Peyer's patch (tissue), 4 donors: ENCODE measurements at regions not wholly inside any gene's neighbourhood (a gene's known extent, or its start where the extent isn't known, plus 50 kb on each side); places are given as distances from the start of the nearest gene placed in this dataset.

ENCODE experiments used
- DNase-seq, 3 donors: peaks; one replicate each; pipeline ENCODE4 v3.0.0-alpha.2; 2017 to 2019
- H3K27ac ChIP-seq, 4 donors: fragments of 200-600 bp; sonication (generic); one replicate each; pipeline ENCODE4 v1.5.1; 2016 to 2019
- H3K27me3 ChIP-seq, 2 donors: fragments of 200-600 bp; sonication (generic); one replicate each; pipeline ENCODE4 v1.5.1; 2019
- H3K36me3 ChIP-seq, 3 donors: fragments of 200-600 bp; sonication (generic); one replicate each; pipeline ENCODE4 v1.5.1; 2016 to 2019
- H3K4me1 ChIP-seq, 4 donors: fragments of 200-600 bp; sonication (generic); one replicate each; pipeline ENCODE4 v1.5.1; 2016 to 2019
- H3K4me3 ChIP-seq, 4 donors: fragments of 200-600 bp; sonication (generic); 1 replicate in 3 of 4; 2 replicates in 1 of 4; pipeline ENCODE4 v1.5.1; 2016 to 2019; ENCODE audit warnings: mild to moderate bottlenecking in 1 of 4
- H3K9me3 ChIP-seq, 4 donors: fragments of 200-600 bp; sonication (generic); one replicate each; pipeline ENCODE4 v1.5.1; 2016 to 2019; ENCODE audit warnings: mild to moderate bottlenecking in 1 of 4
- CTCF ChIP-seq, 6 experiments: fragments of 450-650 bp in 4 of 6; fragments of 200-600 bp in 2 of 6; sonication (generic) in 1 of 6; IDR thresholded peaks; one replicate each; pipeline ENCODE4 v1.5.1; 2017 to 2019; ENCODE audit warnings: antibody characterized with exemption in 6 of 6, mild to moderate bottlenecking in 3 of 6, moderate library complexity in 1 of 6
- POLR2A ChIP-seq, 2 donors: fragments of 450-650 bp; IDR thresholded peaks; one replicate each; pipeline ENCODE4 v1.5.1; 2017; ENCODE audit warnings: antibody characterized with exemption in 2 of 2, mild to moderate bottlenecking in 2 of 2, moderate library complexity in 2 of 2

DNA sequence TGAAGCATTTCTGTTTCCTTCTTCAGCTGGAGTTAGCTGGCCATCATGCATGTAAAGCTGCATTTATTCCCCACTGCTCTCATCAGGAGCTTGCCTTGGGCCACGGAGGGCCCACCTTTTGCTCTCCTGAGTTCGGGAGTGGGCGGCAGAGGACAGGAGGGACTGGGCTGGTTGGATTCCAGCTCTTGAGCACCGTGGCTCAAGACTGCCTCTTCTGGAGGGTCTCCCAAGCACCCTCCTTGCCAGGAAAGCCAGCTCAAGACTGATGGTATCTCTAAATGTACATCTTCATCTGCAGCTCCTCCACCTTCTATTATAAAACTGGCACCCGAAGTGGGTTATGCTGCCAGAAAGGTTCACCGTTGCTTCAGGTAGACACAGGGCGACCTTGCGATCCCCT lies 399.6 kb upstream of the IRX1 start:
- Histone ChIP-seq H3K4me3 (no peak overlapping the region), H3K27me3 (no peaks in the 10 kb centered on the region), H3K36me3 (no peaks in the 10 kb centered on the region), H3K27ac (no peak overlapping the region), H3K9me3 (no peaks in the 10 kb centered on the region), H3K4me1 (no peaks in the 10 kb centered on the region)
- no peak for TF ChIP-seq CTCF (IDR thresholded peaks at IDR 0.05)
- no peak for DNase-seq

DNA sequence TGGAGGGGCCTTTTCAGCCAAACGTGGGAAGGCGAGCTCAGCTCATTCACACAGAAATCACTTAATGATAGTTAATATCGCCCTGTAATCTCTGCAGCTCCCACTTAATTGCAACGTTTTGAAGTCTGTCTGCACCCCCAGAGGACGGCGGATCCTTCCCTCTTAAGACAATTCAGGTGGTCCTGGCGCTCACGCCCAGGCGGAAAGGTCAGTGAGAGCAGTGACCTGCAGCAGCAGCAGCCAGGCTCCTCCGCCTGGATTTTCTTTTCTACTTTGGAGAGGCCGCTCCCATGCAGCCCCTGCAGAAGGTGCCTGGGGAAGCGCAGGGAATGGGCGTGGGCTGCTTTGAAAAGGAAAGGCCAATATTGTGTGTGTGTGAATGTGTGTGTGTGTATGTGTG lies 400.9 kb upstream of the IRX1 start:
- H3K36me3 ChIP-seq = no peaks in the 10 kb centered on the region

GRCh38 chr5:3194271-3194670 lies 401.4 kb upstream of the IRX1 start:
- no peak for TF ChIP-seq POLR2A (IDR thresholded peaks at IDR 0.05)
- no peak for TF ChIP-seq CTCF (IDR thresholded peaks at IDR 0.05)
- H3K4me3 ChIP-seq = no peak overlapping the region
- H3K27me3 ChIP-seq = no peaks in the 10 kb centered on the region
- no peak for DNase-seq
- H3K27ac ChIP-seq = no peak overlapping the region
- no peaks in the 10 kb centered on the region for H3K4me1 ChIP-seq
- no peaks in the 10 kb centered on the region for H3K36me3 ChIP-seq
- no peaks in the 10 kb centered on the region for H3K9me3 ChIP-seq

More for the DNA sequence above, 400.9 kb upstream of the IRX1 start:
- no peaks in the 10 kb centered on the region for H3K9me3 ChIP-seq
- no peak for DNase-seq
- TF ChIP-seq CTCF (IDR thresholded peaks at IDR 0.05) (no peak), POLR2A (IDR thresholded peaks at IDR 0.05) (no peak)
- H3K4me3 ChIP-seq = no peak overlapping the region
- no peak overlapping the region for H3K27ac ChIP-seq
- no peaks in the 10 kb centered on the region for H3K27me3 ChIP-seq
- H3K4me1 ChIP-seq = no peaks in the 10 kb centered on the region

GRCh38 chr5:3191585-3191984 lies 404.0 kb upstream of the IRX1 start:
- Histone ChIP-seq H3K4me1 (no peaks in the 10 kb centered on the region), H3K4me3 (no peak overlapping the region), H3K36me3 (no peaks in the 10 kb centered on the region), H3K27me3 (no peaks in the 10 kb centered on the region), H3K27ac (no peak overlapping the region), H3K9me3 (no peaks in the 10 kb centered on the region)
- TF ChIP-seq POLR2A (IDR thresholded peaks at IDR 0.05) (no peak), CTCF (IDR thresholded peaks at IDR 0.05) (no peak)
- DNase-seq = no peak

GRCh38 chr5:3190930-3191329 lies 404.7 kb upstream of the IRX1 start:
- Histone ChIP-seq H3K4me1 (no peaks in the 10 kb centered on the region), H3K9me3 (no peaks in the 10 kb centered on the region), H3K36me3 (no peaks in the 10 kb centered on the region), H3K27ac (no peak overlapping the region), H3K4me3 (no peak overlapping the region), H3K27me3 (no peaks in the 10 kb centered on the region)
- TF ChIP-seq POLR2A (IDR thresholded peaks at IDR 0.05) (no peak), CTCF (IDR thresholded peaks at IDR 0.05) (no peak)
- DNase-seq = no peak

GRCh38 chr5:3190433-3190832 lies 405.2 kb upstream of the IRX1 start:
- Histone ChIP-seq H3K27me3 (no peaks in the 10 kb centered on the region), H3K27ac (no peak overlapping the region), H3K36me3 (no peaks in the 10 kb centered on the region), H3K4me1 (no peaks in the 10 kb centered on the region), H3K9me3 (no peaks in the 10 kb centered on the region), H3K4me3 (no peak overlapping the region)
- DNase-seq = no peak
- TF ChIP-seq POLR2A (IDR thresholded peaks at IDR 0.05) (no peak), CTCF (IDR thresholded peaks at IDR 0.05) (no peak)
